HG02884 (cell line): ENCODE measurements at regions not wholly inside any gene's neighbourhood (a gene's known extent, or its start where the extent isn't known, plus 50 kb on each side); places are given as distances from the start of the nearest gene placed in this dataset.
"Not testable (repeated sequence)": the region's sequence is repeated elsewhere in the genome, so short reads cannot be mapped to it uniquely, and the experiment has no call there.

Source experiments
- ATAC-seq: cut with Tn5 transposase; IDR thresholded peaks from one replicate; pipeline ENCODE4 v1.9.1; 2021; ENCODE audit warnings: mild to moderate bottlenecking, moderate library complexity; ENCODE audit not compliant: unreplicated experiment

DNA sequence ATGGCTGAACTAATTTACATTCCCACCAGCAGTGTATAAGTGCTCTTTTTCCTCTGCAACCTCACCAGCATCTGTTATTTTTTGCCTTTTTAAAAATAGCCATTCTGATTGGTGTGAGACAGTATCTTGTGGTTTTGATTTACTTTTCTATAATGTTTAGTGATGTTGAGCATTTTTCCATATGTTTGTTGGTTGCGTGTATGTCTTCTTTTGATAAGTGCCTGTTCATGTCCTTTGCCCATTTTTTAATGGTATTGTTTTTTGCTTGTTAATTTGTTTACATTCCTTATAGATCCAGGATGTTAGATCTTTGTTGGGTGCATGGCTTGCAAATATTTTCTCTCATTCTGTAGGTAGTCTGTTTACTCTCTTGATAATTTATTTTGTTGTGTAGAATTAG, 169.9 kb downstream of the PRL start:
- ATAC-seq, result no peak

DNA sequence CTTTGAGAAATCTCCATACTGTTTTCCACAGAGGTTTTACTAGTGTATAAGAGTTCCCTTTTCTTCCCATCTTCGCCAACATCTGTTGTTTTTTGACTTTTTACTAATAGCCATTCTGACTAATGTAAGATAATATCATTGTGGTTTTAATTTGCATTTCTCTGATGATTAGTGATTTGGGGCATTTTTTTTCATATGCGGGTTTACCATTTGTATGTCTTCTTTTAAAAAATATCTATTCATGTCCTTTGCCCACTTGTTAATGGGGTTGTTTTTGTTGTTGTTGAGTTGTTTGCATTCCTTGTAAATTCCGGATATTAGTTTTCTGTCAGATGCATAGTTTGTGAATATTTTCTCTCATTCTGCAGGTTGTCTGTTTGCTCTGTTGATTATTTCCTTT, 167.1 kb downstream of the PRL start:
- no peak for ATAC-seq

DNA sequence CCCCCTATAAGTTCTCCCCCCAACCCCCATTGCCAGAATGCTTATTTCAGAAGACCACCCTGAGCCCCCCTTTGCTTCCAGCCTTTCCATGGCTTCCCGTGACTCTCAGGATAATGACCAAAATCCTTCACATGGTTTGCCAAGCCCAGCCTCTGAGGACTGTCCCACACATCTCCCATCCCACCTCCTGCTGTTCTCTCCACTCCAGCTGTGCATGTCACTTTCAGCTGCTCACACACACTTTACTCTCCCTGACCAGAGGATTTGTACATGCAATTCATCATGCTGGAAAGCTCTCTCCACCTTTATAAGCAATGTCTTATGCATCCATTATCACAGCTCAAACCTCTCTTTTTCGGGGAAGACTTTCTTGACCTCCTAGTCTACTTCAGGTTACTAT, 164.2 kb downstream of the PRL start:
- no peak for ATAC-seq

DNA sequence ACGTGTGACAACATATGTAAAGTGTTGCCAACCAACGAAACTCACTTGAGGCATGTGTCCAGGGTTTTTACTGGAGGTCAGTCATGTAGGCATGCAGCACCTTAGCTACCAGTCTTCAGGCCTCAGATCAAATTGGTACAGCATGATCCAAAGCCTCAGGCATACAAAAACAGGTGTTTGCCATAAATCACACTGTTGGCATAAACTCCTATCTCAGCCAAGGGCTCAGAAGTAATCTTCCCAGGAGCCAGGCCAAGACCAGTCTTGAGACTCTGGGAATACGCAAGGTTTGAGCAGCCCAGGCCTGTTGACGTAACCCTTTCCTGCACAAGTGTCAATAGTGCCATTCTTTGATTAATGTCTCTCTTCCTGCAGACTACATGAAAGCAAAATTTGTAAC, 163.5 kb downstream of the PRL start:
- ATAC-seq, result no peak

DNA sequence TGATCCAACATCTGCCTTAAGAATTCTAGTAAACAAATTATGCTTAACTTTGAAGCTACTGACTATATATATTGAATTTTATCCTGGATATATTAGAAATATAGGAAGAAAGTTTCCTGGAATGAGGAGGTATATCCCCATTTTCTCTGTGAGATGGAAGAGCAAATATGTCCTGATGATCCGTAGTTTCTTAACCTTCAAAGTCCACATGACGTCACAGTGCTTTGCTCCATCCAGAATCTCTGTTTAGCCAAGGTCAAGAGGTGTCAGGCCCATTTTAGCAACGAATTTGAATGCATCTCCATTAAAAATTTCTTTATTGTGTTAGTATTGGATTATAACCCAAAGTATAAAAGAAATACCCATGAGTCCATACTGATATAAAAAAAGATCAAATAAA, 162.5 kb downstream of the PRL start:
- no peak for ATAC-seq

DNA sequence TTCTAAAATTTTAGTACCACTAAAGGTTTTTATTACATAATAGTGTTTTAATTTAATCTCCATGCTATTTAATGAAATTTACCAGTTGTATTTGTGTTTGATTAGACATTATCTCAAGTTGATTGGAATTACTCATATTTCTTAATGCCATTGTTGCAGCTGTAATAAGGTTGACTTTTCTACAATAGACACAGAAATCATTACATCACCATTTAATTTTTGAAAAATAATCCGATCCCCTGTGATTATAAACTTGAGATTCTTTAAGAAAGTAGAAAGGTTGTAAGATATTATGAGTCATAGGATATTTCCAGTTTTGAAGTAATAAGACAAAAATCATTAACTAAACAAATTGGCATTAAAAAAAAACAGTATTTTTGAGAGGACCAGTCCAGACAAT, 161.4 kb downstream of the PRL start:
- ATAC-seq, result no peak

DNA sequence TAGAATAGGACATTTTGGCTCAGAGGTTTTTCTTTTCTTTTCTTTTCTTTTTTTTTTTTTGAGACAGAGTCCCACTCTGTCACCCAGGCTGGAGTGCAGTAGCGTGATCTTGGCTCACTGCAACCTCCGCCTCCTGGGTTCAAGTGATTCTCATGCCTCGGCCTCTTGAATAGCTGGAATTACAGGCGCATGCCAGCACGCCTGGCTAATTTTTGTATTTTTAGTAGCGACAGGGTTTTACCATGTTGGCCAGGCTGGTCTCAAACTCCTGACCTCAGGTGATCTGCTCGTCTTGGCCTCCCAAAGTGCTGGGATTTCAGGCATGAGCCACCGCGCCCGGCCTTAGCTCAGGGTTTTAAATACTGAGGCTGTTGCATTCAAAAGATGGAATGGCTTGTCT, 156.1 kb downstream of the PRL start:
- not testable (repeated sequence) for ATAC-seq

DNA sequence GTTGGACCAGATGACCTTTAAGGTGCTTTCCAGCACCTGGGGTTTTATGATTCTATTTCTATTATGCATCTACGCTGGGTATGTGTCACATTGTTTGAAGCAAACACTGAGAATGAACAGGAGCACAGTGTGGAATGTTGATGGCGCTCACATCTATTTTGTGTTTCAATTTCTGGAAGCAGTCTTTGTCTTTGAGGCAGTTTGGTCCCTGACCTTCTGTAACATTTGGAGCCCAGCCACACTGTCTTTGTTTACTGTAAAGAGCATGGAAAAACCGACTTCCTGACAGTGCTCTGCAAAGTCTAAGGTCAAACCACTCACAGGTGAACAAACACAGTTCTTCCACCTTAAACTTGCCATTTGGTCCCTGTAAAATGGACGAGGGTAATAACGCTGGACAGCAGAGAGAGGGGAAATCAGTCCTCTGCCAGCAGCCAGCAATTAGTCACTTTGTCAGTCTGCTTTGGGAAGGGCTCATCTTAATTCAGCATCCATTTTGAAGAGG, 155.5 kb downstream of the PRL start:
- ATAC-seq, result no peak

DNA sequence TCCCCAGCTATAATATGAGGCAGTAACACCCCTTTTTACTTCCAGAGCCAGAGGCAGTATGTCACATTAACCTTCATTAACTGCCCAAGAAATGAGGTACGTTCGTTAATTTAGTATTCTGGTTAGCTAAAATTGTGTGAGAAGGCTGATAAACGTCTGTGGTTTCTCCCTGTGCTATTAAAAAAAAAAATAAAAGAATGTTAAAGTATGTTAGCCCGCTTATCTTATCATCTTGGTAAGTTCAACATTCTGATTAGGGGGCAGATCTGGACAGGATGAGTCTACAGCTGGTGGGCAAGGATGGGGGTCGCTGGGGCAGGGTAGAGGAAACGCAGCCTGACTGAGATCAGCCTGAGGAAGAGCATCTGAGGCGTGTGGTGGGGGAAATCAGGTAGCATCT, 154.0 kb downstream of the PRL start:
- ATAC-seq, result no peak

DNA sequence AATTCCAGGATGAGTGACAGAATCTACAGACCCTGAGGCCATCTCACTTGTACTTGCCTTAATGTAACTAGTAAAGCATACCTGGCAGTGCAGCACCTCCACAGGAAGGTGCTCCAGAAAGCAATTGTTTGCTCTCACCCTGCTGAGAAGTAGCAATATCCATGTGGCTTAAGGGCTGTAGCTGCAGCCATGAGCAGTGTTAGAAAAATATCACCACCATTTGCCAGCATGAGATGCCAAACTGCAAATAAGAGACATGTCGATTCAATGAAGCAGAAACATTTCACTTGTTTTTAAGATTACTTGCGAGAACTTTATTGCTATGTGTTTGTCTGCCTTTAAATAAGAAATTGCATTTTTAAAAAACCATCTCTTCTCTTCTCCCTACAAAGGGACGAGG, 151.5 kb downstream of the PRL start:
- no peak for ATAC-seq

DNA sequence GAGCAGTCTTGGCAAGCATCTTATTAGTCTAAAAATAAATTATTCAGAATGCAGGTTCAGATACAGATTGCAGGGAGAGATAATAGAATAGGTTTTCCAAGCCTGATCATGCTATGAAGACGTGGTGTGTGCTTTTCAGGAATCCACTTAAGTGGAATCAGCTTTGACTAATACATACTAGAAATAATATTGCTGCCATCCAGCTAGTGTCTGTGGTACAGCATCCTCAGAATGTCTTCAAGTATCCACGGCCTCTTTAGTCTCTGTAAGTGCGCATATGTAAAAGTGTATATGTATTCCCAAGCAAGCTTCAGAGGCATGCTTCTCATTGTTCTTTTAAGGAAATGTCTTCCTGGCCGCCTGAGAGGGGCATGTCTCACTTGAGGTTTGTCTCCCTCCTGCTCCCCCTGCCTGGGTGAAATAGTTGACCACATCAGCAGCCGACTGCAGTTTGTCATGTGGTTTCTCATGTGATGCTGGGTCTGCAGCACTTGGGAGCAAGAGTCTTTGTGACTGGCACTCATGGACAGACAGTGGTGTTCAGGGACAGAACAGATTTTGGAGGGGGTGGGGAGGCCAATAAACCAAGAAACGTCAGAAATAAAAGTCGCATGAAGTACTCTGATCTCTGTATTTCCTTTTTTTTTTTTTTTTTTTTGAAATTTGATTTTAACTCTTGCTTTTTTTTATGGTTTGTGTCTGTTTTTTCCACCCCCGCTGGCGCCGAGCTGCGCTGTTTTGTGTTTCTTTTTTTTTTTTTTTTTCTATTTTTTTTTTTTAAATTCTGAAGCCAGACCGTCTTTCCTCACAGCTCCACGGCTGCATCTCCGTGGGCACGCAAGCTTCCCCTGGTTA, 150.8 kb downstream of the PRL start:
- ATAC-seq, result no peak

DNA sequence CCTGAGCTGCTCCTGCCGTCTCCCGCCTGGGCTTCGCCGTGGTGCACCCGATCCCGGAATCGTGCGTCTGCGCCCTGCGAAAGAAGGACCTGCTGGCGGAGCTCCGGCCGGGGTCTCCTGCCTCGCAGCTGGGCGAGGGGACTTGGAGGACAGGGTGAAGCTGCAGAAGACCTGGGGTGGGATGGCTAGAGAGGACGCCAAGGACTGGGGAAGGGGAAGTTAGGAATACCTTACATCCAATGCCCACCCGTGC, 150.2 kb downstream of the PRL start:
- no peak for ATAC-seq

DNA sequence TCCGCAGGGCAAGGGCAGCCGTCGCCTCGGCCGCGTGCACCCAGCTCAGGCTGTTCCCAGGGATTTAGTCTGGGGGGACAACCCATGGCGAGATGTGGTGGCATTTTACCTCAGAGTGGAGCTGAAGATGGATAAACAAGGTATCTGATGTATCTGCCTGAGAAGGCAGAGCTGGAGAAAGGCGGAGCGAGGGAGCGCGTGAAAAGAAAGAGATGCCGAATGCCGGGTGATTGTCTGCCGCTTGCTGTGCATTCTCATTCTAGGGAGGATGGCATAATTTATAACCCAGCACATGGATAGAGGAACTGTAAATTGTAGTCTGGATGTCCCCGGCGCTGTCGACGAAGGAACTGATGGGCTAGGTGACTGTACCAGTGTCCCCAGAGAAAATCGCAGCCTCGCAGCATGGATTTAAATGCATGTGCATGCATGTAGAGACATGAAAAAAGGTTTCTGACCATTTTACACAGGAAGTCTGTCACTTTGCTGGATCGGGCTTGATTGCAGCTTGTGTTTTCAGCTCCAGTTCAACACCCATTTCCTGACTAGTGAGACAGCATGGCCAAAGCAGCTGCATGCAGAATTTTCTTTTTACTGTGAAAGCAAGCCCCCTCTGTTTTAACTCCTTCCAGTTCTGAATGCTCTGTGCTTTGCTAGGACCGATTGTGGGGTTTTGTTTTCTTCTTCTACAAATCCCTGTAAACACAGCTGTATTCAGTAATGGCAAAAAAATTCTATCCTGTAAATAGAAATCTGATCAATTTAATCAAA, 149.7 kb downstream of the PRL start:
- ATAC-seq, result no peak

DNA sequence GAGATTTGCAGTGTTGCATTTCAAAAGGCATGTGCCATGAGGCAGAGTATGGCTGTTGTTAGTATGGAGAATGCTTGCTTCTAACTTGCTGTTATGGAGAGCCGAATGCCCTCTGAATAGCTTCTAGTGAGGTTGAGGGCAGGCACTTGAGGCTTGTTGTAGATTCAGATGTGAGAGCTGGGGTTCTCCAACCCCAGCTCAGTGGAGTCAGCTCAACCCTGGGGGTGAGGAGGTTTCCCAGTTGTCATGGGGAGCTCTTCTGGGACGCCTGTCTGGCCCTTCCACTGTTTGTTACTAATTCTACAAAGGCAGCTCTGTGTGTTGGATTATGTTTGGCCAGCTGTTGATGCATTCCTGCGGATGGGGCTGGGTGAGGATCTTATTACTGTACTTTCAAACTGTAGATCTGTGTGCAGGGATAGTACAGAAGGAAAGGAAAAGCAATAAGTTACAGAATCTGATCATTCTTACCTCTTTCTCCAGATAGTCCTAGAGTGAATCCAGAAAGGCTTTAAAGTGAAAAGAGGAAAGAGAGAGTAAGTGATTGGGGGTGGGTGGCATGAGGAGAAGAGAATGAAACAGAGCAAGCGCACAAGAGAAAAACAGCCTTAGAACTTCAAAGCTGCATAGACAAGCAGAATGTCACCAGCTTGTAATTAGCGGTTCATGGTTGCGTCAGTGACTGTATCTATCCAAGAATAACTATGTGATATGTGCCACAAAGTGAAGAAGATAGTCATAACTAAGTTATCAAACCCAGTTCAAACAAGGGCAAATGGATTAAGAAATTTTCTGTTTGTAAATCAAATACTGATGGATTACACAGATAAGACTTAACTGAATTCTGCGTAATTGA, 148.7 kb downstream of the PRL start:
- ATAC-seq, result no peak

DNA sequence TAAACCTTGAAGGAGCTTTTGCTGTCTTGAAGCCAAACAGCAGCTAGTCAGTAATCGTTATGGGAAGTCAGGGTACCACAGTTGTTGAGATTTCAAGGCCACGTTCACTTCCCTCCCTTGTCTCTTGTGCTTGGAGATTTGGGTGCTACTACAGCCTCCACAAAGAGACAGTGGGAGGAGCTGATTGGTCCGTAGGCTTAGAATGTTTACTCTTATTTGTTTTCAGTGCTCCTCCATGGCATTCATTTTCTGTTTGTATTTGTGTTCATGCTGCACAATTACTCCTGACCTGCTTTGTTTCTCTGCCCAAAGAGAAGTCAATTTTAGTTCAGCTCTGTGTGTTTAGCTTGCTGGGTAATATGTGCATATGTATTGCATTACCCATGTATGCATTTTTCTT, 147.7 kb downstream of the PRL start:
- no peak for ATAC-seq

DNA sequence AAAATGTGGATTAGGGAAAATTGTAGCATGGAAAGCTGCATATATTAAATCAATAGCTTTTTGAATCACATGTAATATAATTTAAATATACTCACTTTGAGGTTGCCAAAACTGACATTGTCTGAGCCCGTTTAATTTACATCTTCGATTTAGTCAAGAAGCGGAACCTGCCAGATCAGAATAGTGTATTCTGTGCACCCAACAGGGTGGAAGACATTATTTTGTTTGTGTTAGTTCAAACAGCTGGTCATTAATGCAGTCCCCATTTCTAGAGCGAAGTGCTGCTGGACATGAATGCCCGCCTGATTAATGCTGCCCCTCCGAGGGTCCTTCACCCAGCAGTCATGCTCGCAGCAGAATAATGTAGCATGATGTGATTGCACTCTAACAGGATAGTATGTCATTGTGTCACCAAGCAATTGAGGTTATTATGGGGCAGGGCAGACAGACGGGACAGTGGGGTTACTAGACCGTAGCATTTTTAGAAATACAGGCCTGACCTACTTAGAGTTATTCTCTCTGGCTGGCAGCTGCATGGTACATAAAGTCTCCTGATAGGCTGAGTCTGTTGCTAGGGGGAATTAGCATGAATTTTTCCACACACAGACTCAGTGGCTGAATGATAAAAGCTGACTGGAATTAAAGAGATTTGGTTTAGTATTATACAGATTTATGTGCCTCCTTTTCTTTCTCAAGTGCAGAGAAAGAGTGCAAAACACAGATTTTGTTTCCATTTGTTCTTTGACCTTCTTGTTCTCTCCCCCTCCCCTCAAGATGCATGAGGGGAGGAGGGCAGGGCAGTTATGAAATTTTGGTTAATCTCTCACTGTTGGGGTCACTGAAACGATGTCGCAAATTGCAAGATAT, 147.1 kb downstream of the PRL start:
- ATAC-seq, result no peak

DNA sequence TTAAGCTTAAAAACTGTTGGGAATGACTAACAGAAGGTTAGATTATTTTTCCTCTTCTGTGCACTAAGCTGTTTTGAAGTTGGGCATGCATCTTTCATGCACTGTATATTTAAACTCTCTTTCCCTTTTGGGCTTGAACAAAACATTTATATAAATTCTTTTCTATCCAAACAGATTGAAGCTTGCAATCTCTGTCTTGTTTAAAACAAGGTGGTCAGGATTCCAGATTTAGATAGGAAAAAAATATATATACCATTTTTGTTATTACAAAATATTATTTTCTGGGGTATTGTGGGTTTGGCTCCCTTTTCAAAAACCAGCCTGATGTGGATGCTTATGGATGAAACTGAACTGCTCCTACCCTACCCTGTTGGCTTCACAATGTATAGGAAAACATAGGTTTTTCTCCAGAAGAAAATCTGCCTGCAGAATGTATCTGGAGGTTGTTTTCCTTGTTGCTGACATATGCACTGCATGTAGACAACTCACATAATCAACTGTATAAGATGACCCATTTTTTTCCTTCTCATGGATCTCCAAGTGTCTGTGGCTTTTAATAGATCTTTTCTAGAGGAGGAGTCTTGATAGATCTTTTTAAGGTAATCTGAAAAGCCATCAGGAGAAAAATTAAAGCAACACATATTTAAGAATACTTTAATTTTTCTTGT, 146.3 kb downstream of the PRL start:
- ATAC-seq, result no peak

DNA sequence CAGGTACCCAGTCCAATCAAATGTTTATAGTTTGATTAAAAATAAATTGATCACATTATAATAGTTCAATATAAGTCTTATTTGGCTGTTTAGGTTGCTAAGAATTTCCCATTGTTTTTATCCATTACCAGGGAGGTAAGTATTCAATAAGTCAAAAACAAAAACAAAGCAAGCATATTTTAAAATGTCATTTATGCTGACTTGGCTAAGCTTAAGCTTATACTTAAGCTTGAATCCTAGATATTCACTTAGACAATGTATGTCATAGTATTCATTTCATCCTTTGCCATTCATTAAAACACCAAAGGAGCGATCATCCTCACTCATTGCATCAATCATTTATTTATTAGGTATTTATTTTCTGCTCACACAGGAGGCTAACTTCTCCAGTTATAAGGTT, 144.9 kb downstream of the PRL start:
- no peak for ATAC-seq

DNA sequence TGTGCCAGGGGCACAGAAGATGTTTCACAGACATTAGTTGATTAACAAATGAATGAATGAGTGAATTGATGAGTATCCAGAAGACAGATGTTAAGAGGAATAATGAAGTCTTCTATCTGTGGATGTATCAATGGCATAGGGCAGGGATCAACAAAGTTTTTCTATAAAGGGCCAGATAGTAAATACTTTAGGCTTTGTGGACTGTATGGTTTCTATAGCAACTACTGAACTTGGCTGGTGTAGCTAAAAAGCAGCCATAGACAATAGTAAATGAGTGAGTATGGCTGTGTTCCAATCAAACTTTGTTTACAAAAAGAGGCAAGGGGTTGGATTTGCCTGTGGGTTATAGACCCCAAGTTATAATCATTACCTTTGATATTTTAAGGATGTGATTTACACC, 144.0 kb downstream of the PRL start:
- no peak for ATAC-seq
